ENCODE measurements at regions not wholly inside any gene's neighbourhood (a gene's known extent, or its start where the extent isn't known, plus 50 kb on each side); places are given as distances from the start of the nearest gene placed in this dataset.

DNA sequence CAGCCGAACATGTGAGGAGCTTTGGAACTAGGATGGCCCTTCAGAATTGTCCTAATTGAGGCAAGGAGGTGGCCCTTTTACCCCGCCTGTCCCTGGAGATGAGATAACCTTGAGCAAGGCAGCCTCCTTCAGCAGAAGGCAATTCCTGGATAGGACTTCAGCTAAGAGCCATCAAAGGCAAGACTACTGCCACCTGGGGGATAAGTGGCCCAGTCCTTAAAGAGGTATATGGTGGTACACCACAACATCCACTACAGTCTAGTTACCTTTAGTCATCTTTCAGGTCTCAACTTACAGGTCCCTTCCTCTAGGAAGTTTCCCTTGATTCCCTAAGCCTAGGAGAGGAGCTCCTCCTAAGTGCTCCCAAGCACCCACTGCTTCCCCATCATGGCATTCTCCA, 204.2 kb upstream of the CDKN3 start:
- H3K4me3 ChIP-seq (ENCODE audit: control insufficient read depth, low read depth, low read length) = no peak overlapping the region
- TF ChIP-seq, protein P1, sequence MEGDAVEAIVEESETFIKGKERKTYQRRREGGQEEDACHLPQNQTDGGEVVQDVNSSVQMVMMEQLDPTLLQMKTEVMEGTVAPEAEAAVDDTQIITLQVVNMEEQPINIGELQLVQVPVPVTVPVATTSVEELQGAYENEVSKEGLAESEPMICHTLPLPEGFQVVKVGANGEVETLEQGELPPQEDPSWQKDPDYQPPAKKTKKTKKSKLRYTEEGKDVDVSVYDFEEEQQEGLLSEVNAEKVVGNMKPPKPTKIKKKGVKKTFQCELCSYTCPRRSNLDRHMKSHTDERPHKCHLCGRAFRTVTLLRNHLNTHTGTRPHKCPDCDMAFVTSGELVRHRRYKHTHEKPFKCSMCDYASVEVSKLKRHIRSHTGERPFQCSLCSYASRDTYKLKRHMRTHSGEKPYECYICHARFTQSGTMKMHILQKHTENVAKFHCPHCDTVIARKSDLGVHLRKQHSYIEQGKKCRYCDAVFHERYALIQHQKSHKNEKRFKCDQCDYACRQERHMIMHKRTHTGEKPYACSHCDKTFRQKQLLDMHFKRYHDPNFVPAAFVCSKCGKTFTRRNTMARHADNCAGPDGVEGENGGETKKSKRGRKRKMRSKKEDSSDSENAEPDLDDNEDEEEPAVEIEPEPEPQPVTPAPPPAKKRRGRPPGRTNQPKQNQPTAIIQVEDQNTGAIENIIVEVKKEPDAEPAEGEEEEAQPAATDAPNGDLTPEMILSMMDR (IDR thresholded peaks at IDR 0.05; ENCODE audit: control insufficient read depth, insufficient read depth, low read depth, low read length, missing control alignments) = no peak
- no peak for DNase-seq (ENCODE audit: low read depth)

DNA sequence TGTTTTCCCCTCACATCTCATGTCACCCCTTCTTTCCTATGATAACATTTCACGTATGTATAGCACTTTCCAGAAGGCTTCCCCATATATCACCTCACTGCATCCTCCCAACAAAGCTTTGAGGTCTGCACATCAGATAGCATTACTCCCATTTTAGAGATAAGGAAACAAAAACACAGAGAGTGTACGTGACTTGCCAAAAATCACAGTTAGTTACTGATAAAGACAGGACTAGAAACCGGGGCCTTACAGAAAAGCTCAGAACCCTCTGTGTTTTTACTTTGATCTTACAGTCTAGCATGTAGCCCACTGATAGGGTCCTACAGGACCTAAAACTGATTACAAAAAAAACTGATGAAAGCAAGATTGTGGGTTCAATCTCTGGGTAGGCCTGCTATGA, 202.9 kb upstream of the CDKN3 start:
- DNase-seq (ENCODE audit: low read depth) = no peak
- H3K4me3 ChIP-seq (ENCODE audit: control insufficient read depth, low read depth, low read length) = no peak overlapping the region
- TF ChIP-seq, protein P1 (IDR thresholded peaks at IDR 0.05; ENCODE audit: control insufficient read depth, insufficient read depth, low read depth, low read length, missing control alignments) = no peak

DNA sequence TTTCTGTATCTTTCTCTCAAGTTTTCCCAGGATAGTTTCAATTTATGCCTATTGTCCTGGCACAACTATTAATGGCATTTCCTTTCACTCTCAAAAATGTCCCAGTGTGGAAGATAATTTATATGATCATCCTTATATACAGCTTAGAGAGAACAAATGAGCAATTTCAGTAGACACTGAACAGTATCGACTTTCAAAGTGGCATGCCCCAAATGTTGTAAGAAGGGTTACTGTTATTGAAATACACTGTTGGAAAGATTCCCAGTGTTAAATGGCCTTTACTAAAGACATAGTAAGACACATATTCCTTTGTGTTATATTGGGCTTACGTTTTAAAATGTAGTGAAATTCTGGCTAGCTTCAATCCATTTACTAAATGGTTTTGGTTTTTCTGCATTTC, 202.3 kb upstream of the CDKN3 start:
- no peak overlapping the region for H3K4me3 ChIP-seq (ENCODE audit: control insufficient read depth, low read depth, low read length)
- no peak for DNase-seq (ENCODE audit: low read depth)
- TF ChIP-seq, protein P1 (IDR thresholded peaks at IDR 0.05; ENCODE audit: control insufficient read depth, insufficient read depth, low read depth, low read length, missing control alignments) = no peak

DNA sequence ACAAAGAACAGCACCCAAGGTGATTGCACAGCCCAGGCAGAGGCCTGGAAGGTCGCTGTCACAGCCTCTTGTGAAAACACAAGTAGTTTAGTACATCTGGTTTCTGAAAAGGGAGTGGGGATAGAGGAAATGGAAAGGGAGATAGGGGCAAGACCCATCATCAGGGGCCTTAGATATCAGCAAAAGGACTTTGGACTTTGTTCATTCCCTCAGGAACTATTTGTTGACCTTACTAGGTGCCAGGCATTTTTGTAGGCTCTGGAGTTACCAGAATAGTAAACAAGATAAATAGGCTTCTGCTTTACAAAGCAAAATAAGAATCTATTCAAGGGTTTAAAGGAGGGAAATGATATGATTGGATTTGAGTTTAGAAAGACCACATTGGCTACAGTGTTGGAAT, 199.4 kb upstream of the CDKN3 start:
- no peak overlapping the region for H3K4me3 ChIP-seq (ENCODE audit: control insufficient read depth, low read depth, low read length)
- TF ChIP-seq, protein P1 (IDR thresholded peaks at IDR 0.05; ENCODE audit: control insufficient read depth, insufficient read depth, low read depth, low read length, missing control alignments) = no peak
- DNase-seq (ENCODE audit: low read depth) = no peak

DNA sequence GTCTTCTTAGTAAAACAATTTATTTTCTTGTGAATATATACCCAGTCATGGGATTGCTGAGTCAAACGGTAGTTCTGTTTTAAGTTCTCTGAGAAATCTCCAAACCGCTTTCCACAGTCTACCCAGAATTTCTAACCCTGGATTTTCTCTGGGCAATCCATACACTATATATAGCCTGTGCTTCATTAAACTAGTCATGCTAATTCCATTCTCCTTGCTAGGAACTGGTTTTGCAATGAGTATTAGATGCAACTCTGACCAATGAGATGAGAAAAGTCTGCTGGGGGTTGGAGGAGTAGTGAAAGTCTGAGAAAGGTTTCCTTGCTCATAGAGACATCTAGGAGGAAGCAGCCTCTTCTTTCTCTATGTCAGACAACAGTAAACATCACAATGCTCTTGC, 196.1 kb upstream of the CDKN3 start:
- peak; percentile 76 for DNase-seq (ENCODE audit: low read depth)

DNA sequence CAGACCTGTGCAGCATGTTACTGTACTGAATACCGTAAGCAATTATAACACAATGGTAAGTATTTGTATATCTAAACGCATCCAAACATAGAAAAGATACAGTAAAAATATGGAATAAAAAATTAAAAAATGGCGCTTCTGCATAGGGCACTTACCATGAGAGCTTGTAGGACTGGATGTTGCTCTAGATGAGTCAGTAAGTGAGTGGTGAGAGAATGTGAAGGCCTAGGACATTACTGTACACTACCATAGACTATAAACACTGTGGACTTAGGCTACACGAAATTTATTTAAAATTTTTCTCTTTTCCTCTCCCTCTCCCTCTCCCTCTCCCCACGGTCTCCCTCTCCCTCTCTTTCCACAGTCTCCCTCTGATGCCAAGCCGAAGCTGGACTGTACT, 194.5 kb upstream of the CDKN3 start:
- DNase-seq (ENCODE audit: low read depth) = no peak
- H3K4me3 ChIP-seq (ENCODE audit: control insufficient read depth, low read depth, low read length) = no peak overlapping the region
- TF ChIP-seq, protein P1 (IDR thresholded peaks at IDR 0.05; ENCODE audit: control insufficient read depth, insufficient read depth, low read depth, low read length, missing control alignments) = no peak

More for the DNA sequence above, 196.1 kb upstream of the CDKN3 start:
- no peak overlapping the region for H3K4me3 ChIP-seq (ENCODE audit: control insufficient read depth, low read depth, low read length)
- TF ChIP-seq, protein P1 (IDR thresholded peaks at IDR 0.05; ENCODE audit: control insufficient read depth, insufficient read depth, low read depth, low read length, missing control alignments) = no peak

DNA sequence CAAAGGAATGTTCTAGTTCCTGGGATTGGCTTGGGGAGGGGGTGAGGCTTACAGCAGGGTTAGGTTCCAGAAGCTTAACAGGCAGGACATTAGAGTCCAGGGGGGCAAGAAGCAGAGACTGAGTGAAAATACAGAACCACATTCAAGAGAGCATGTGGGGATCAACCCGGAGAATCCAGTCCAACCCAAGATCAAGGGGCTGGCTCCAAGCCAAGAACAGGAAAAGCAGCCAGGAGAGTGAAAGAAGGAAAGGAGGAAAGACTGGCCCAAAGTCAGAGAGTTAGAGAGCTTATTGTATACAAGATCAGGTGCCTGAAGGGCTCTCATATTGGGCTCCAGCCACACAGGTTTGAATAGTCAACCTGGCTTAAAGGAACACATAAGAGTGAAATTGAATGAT, 190.3 kb upstream of the CDKN3 start:
- no peak for DNase-seq (ENCODE audit: low read depth)
- no peak overlapping the region for H3K4me3 ChIP-seq (ENCODE audit: control insufficient read depth, low read depth, low read length)
- TF ChIP-seq, protein P1 (IDR thresholded peaks at IDR 0.05; ENCODE audit: control insufficient read depth, insufficient read depth, low read depth, low read length, missing control alignments) = no peak

Measured in AG09309 (cell line).